Ishikawa (cell line): ENCODE measurements at regions not wholly inside any gene's neighbourhood (a gene's known extent, or its start where the extent isn't known, plus 50 kb on each side); places are given as distances from the start of the nearest gene placed in this dataset.

Experiments
- CEBPB ChIP-seq: IDR thresholded peaks from 2 replicates; pipeline ENCODE4 v1.6.1; 2012
- CREB1 ChIP-seq: IDR thresholded peaks from 2 replicates; pipeline ENCODE4 v1.6.1; 2012; ENCODE audit warnings: low read depth
- EGR1 ChIP-seq: IDR thresholded peaks from 2 replicates; pipeline ENCODE4 v1.6.1; 2012
- EP300 ChIP-seq: IDR thresholded peaks from 2 replicates; pipeline ENCODE4 v1.6.1; 2012; ENCODE audit warnings: borderline replicate concordance
- FOXM1 ChIP-seq: IDR thresholded peaks from 2 replicates; pipeline ENCODE4 v1.6.1; 2012; ENCODE audit warnings: low read depth, borderline replicate concordance
- MAX ChIP-seq: IDR thresholded peaks from 2 replicates; pipeline ENCODE4 v1.6.1; 2012
- NFIC ChIP-seq: IDR thresholded peaks from 2 replicates; pipeline ENCODE4 v1.6.1; 2012
- RAD21 ChIP-seq: IDR thresholded peaks from 2 replicates; pipeline ENCODE4 v1.6.1; 2012; ENCODE audit warnings: low read depth
- TAF1 ChIP-seq: IDR thresholded peaks from 2 replicates; pipeline ENCODE4 v1.6.1; 2012; ENCODE audit warnings: low read depth, mild to moderate bottlenecking
- TEAD4 ChIP-seq: IDR thresholded peaks from 2 replicates; pipeline ENCODE4 v1.6.1; 2012
- YY1 ChIP-seq: IDR thresholded peaks from 2 replicates; pipeline ENCODE4 v1.6.1; 2012; ENCODE audit warnings: low read depth
- ZBTB7A ChIP-seq: IDR thresholded peaks from 2 replicates; pipeline ENCODE4 v1.6.1; 2012; ENCODE audit warnings: low read depth
- TF ChIP-seq, protein P1 (sequence below): IDR thresholded peaks from 2 replicates; pipeline ENCODE4 v1.6.1; 2012
- TF ChIP-seq, protein P2 (sequence below): IDR thresholded peaks from 2 replicates; pipeline ENCODE4 v1.6.1; 2012; ENCODE audit warnings: low read depth, mild to moderate bottlenecking

DNA sequence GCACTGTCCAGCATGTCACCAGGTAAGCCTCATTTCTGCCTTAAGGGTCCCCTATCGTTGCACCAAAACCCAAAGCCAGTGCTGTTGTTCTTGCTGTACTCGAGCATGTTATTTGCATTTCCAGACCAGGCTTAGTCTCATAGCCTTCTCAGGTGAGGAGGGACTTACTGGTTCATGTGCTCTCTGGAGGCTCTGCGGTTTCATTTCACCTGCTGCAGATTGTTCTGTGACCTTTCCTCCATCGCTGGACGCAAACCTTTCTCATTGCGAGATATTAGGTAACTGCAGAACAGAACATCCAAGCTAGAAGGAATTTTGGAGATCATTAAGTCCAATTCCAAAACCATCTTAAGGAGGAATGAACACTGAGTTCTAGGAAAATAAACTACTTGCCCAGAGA, 187.3 kb upstream of the BCL6 start:
- TF ChIP-seq FOXM1 = no peak

DNA sequence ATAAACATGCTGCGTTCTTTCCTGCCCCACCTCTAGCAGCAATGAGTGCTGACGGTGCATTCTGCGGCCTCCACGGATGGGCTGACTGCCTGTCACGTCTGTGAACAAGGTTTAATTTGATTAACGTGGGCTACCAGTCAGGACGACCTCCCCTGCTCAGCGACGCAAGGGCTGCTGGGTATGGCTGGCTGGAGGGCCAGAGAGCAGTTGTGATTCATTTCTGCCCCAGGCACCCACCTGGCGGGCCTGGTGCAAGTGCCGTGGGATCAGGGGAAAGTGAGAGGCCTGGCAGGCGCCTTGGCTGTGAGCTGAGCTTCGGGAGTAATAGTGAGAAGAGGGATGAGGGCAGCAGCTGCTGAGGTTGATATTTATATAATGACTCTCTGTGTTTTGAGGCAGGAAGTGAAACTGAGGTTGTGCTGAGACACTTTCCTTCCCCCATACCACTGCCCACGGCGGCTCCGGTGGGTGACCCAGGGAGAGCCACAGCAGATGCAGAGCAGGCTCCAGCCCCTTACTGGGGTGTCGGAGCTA, 190.4 kb upstream of the BCL6 start:
- no peak for TF ChIP-seq TAF1

DNA sequence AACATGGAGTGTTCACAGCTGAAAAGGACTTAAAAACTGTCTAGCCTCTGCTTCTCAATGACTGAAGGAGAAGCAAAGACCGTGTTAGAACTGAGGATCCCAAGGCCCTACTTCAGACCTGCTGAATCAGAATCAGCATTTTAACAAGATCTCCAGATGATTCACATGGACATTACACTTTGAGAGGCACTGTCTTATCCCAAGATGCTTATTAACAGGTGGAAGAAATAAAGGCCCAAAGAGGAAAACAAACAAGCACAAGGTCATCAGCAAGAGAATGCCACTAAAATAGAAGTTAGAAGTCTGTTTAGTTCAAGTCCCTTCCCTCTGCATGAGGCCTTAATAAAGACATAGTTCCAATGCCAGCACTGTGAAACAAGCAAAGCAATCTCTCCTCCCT, 191.4 kb upstream of the BCL6 start:
- TF ChIP-seq CREB1 (no peak), YY1 (no peak), FOXM1 (no peak), CEBPB (no peak), NFIC (no peak), RAD21 (no peak), EP300 (no peak), EGR1 (no peak), MAX (no peak)
- TF ChIP-seq, protein P1, sequence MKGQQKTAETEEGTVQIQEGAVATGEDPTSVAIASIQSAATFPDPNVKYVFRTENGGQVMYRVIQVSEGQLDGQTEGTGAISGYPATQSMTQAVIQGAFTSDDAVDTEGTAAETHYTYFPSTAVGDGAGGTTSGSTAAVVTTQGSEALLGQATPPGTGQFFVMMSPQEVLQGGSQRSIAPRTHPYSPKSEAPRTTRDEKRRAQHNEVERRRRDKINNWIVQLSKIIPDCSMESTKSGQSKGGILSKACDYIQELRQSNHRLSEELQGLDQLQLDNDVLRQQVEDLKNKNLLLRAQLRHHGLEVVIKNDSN = no peak
- TF ChIP-seq, protein P2, sequence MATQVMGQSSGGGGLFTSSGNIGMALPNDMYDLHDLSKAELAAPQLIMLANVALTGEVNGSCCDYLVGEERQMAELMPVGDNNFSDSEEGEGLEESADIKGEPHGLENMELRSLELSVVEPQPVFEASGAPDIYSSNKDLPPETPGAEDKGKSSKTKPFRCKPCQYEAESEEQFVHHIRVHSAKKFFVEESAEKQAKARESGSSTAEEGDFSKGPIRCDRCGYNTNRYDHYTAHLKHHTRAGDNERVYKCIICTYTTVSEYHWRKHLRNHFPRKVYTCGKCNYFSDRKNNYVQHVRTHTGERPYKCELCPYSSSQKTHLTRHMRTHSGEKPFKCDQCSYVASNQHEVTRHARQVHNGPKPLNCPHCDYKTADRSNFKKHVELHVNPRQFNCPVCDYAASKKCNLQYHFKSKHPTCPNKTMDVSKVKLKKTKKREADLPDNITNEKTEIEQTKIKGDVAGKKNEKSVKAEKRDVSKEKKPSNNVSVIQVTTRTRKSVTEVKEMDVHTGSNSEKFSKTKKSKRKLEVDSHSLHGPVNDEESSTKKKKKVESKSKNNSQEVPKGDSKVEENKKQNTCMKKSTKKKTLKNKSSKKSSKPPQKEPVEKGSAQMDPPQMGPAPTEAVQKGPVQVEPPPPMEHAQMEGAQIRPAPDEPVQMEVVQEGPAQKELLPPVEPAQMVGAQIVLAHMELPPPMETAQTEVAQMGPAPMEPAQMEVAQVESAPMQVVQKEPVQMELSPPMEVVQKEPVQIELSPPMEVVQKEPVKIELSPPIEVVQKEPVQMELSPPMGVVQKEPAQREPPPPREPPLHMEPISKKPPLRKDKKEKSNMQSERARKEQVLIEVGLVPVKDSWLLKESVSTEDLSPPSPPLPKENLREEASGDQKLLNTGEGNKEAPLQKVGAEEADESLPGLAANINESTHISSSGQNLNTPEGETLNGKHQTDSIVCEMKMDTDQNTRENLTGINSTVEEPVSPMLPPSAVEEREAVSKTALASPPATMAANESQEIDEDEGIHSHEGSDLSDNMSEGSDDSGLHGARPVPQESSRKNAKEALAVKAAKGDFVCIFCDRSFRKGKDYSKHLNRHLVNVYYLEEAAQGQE = no peak

DNA sequence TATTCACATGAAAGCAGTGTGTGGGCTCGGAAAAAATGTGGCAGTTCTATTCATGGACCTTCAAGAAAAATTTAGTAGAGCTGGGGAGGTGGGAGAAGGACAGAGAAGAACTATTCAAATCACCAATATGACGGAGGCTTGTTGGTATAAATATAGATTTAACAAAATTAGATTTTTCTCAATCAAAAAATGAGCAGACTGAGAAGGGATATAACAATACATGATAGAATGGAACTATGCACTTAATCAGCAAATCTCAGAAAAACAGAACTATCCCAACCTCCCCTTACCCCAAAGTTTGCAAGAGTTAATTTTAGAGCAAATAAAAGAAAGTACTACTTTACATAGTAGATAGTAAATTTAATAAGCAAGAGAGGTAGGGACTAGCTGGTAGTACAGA, 194.6 kb upstream of the BCL6 start:
- no peak for TF ChIP-seq CEBPB
- no peak for TF ChIP-seq MAX
- no peak for TF ChIP-seq RAD21
- no peak for TF ChIP-seq TEAD4
- no peak for TF ChIP-seq YY1

- TF ChIP-seq EGR1 (no peak), FOXM1 (no peak), MAX (no peak), RAD21 (no peak), TEAD4 (no peak), ZBTB7A (no peak), TAF1 (no peak)
- TF ChIP-seq, protein P2 = no peak
Observed at GRCh38 chr3:187941135-187941847, 196.0 kb upstream of the BCL6 start.

DNA sequence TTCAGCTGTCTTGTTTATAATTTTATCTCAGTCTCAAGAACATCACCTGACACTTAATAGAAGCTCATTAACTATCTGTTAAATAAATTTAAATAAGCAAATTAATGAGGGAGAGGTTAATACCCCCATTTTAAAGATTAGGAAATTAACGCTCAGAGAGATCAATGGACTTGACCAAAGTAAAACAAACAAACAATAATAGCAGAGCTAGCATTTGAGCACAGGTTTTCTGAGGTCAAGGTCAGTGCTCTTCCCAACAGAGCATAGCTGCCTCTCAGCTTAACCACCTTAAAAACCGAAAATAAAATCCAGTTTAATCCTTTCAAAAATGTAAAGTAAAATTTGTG, 196.6 kb upstream of the BCL6 start:
- TF ChIP-seq EGR1 = no peak
- no peak for TF ChIP-seq YY1
- no peak for TF ChIP-seq RAD21
- no peak for TF ChIP-seq NFIC
- TF ChIP-seq MAX = no peak
- TF ChIP-seq, protein P2 = no peak
- no peak for TF ChIP-seq CREB1
- no peak for TF ChIP-seq CEBPB
- no peak for TF ChIP-seq TAF1
- no peak for TF ChIP-seq ZBTB7A
- TF ChIP-seq, protein P1 = no peak
